Right atrium auricular region (tissue), 2 donors: ENCODE measurements at regions not wholly inside any gene's neighbourhood (a gene's known extent, or its start where the extent isn't known, plus 50 kb on each side); places are given as distances from the start of the nearest gene placed in this dataset.

ENCODE experiments used
- DNase-seq: peaks from one replicate; pipeline ENCODE4 v3.0.0-alpha.2; 2019; ENCODE audit warnings: low spot score
- H3K27ac ChIP-seq, 2 donors: fragments of 200-600 bp; sonication (generic); 1 replicate in 1 of 2; 2 replicates in 1 of 2; pipeline ENCODE4 v1.5.1; 2016 to 2019
- H3K27me3 ChIP-seq, 2 donors: fragments of 200-600 bp; sonication (generic); one replicate each; pipeline versions ENCODE4 v1.5.1 to v1.6.0; 2017 to 2019
- H3K36me3 ChIP-seq: fragments of 200-600 bp; sonication (generic); one replicate; pipeline ENCODE4 v1.5.1; 2016
- H3K4me1 ChIP-seq, 2 donors: fragments of 200-600 bp; sonication (generic); one replicate each; pipeline versions ENCODE4 v1.5.1 to v1.6.0; 2017 to 2019
- H3K4me3 ChIP-seq, 2 donors: fragments of 200-600 bp; sonication (generic); 1 replicate in 1 of 2; 2 replicates in 1 of 2; pipeline ENCODE4 v1.5.1; 2017 to 2019; ENCODE audit warnings: mild to moderate bottlenecking in 1 of 2, moderate library complexity in 1 of 2
- H3K9me3 ChIP-seq, 2 donors: fragments of 200-600 bp; sonication (generic); one replicate each; pipeline ENCODE4 v1.5.1; 2019
- TF ChIP-seq, protein P1 (sequence below), 2 donors: fragments of 200-600 bp; sonication (generic); IDR thresholded peaks; one replicate each; pipeline ENCODE4 v1.5.1; 2019; ENCODE audit warnings: antibody characterized with exemption in 2 of 2

DNA sequence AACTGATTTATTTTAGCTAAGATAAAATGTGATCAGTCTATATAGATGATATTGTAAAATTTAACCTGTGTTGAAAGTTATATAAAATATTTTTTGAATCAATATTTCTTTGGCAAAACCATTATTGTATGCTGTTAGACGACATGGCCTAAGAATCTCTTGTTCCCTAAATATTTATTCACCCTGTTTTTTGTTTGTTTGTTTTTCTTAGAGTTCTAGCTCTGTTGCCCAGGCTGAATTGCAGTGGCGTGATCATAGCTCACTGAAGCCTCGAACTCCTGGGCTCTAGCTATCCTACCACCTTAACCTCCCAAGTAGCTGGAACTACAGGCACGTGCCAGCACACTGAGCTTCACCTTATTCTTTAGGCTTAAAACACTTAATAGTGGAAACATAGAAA lies 410.7 kb downstream of the ARL4A start:
- no peaks in the 10 kb centered on the region for H3K36me3 ChIP-seq
- no peak overlapping the region for H3K27ac ChIP-seq
- no peak overlapping the region for H3K4me3 ChIP-seq
- H3K27me3 ChIP-seq, result no peaks in the 10 kb centered on the region
- TF ChIP-seq, protein P1, sequence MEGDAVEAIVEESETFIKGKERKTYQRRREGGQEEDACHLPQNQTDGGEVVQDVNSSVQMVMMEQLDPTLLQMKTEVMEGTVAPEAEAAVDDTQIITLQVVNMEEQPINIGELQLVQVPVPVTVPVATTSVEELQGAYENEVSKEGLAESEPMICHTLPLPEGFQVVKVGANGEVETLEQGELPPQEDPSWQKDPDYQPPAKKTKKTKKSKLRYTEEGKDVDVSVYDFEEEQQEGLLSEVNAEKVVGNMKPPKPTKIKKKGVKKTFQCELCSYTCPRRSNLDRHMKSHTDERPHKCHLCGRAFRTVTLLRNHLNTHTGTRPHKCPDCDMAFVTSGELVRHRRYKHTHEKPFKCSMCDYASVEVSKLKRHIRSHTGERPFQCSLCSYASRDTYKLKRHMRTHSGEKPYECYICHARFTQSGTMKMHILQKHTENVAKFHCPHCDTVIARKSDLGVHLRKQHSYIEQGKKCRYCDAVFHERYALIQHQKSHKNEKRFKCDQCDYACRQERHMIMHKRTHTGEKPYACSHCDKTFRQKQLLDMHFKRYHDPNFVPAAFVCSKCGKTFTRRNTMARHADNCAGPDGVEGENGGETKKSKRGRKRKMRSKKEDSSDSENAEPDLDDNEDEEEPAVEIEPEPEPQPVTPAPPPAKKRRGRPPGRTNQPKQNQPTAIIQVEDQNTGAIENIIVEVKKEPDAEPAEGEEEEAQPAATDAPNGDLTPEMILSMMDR (IDR thresholded peaks at IDR 0.05), result no peak
- DNase-seq, result no peak
- H3K9me3 ChIP-seq, result no peaks in the 10 kb centered on the region
- no peaks in the 10 kb centered on the region for H3K4me1 ChIP-seq

DNA sequence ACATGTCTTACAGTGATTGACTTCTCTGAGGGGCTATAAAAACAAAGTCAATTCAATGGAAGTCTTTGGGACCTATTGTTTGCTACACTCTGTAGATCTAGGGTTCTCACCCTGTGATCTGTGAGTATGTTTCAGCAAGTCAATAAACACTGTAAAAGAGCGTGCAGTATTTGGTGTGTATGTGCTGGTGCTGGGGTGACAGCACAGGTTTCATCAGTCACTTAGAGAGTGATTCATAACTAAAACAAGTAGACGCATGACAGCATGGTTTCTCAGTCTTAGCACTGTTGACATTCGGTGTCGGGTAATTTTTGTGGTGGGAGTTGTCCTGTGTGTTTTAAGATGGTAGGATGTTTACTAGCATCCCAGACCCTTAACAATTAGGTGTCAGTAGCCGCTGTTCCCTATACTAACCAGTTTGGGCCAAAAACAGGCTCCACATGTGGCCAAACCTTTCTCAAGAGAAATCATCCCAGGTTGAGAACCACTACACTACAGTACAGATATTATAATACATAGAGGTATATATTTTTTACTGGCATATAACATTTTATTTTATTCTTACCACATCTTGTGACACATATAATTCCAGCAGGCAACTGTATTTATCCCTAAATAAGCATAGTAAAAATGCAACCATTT lies 411.8 kb downstream of the ARL4A start:
- Histone ChIP-seq H3K27ac (no peak overlapping the region), H3K4me1 (no peaks in the 10 kb centered on the region), H3K27me3 (no peaks in the 10 kb centered on the region), H3K4me3 (no peak overlapping the region), H3K36me3 (no peaks in the 10 kb centered on the region), H3K9me3 (no peaks in the 10 kb centered on the region)
- DNase-seq, result no peak
- TF ChIP-seq, protein P1 (IDR thresholded peaks at IDR 0.05), result no peak

DNA sequence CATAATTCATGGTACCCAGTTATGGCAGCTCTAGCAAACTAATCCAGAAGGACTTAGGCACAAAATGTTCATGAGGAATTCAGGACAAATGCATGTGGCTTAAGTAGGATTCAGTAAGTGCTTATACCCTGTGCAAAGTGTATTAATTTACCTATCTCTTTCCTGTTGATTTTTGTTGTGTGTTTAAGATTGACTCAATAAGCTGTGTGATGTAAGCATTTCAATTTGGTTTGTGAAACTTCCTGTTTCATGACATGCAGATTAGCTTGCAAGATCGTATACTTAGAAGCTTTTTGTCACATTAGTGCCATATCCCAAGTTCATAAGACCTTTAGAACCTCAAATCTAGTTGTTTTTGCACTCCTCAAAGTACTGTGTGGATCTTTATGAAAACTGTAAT lies 416.7 kb downstream of the ARL4A start:
- H3K36me3 ChIP-seq, result no peaks in the 10 kb centered on the region
- H3K27ac ChIP-seq, result no peak overlapping the region
- no peaks in the 10 kb centered on the region for H3K4me1 ChIP-seq
- TF ChIP-seq, protein P1 (IDR thresholded peaks at IDR 0.05), result no peak
- no peaks in the 10 kb centered on the region for H3K9me3 ChIP-seq
- no peak overlapping the region for H3K4me3 ChIP-seq
- DNase-seq, result no peak
- no peaks in the 10 kb centered on the region for H3K27me3 ChIP-seq

DNA sequence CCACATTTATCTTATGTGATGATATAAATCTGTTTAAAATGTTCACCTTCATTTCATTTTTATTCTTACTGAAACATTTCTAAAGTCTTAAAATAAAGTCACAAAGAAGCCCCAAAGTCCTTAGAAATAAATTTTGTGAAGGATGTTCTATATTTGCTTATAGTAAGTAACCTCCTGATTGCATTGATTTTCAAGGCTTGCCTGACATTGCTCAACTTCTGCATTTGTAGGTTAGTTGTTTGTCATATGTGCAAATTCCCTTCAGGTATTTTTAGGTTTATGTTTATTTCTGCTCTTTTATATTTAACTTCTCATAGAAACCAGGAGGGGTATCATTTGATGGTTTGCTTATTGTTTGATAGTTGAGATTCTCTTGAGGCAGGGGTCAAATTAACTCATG lies 417.8 kb downstream of the ARL4A start:
- no peaks in the 10 kb centered on the region for H3K36me3 ChIP-seq
- H3K27me3 ChIP-seq, result no peaks in the 10 kb centered on the region
- H3K27ac ChIP-seq, result no peak overlapping the region
- H3K4me1 ChIP-seq, result no peaks in the 10 kb centered on the region
- DNase-seq, result no peak
- no peak overlapping the region for H3K4me3 ChIP-seq
- peaks cover 0 to 3% of the 10 kb centered on the region in 2 donors for H3K9me3 ChIP-seq
- TF ChIP-seq, protein P1 (IDR thresholded peaks at IDR 0.05), result no peak

DNA sequence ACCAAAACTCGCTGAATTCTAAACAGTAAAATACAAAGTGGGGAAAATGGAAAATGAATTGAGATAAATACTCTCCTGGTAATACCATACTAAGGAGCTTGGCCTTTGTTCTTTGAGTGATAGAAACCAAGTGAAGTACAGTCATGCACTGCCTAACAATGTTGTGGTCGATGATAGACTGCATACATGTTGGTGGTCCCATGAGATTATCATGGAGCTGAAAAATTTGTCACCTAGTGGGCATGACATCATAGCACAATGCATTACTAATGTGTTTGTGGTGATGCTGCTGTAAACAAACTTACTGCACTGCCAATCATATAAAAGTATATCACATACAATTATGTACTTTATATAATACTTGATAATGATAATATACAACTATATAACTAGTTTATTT lies 419.1 kb downstream of the ARL4A start:
- no peak overlapping the region for H3K27ac ChIP-seq

More for the DNA sequence above, 419.1 kb downstream of the ARL4A start:
- H3K4me1 ChIP-seq, result no peaks in the 10 kb centered on the region
- no peaks in the 10 kb centered on the region for H3K27me3 ChIP-seq
- no peaks in the 10 kb centered on the region for H3K36me3 ChIP-seq
- peaks cover 0 to 10% of the 10 kb centered on the region in 2 donors for H3K9me3 ChIP-seq
- TF ChIP-seq, protein P1 (IDR thresholded peaks at IDR 0.05), result no peak
- H3K4me3 ChIP-seq, result no peak overlapping the region
- DNase-seq, result no peak
